ENCODE measurements at regions not wholly inside any gene's neighbourhood (a gene's known extent, or its start where the extent isn't known, plus 50 kb on each side); places are given as distances from the start of the nearest gene placed in this dataset.

- TF ChIP-seq POLR2A (IDR thresholded peaks at IDR 0.05) (no peak), CTCF (IDR thresholded peaks at IDR 0.05 in 4 of 5, conservative IDR thresholded peaks at IDR 0.05 in 1 of 5) (no peak)
These were observed 130.0 kb downstream of the VPREB1 start for GRCh38 chr22:22374579-22374978.

Data from gastrocnemius medialis (tissue), 4 donors.